ENCODE measurements at regions not wholly inside any gene's neighbourhood (a gene's known extent, or its start where the extent isn't known, plus 50 kb on each side); places are given as distances from the start of the nearest gene placed in this dataset.
A peak's percentile ranks its signal among the peaks of the same experiment; 100 is the strongest.

- H3K36me3 ChIP-seq (ENCODE audit: control insufficient read depth in 2 of 2, insufficient read depth in 2 of 2, low read length in 1 of 2): no peaks in the 10 kb centered on the region
Measured at GRCh38 chr5:98663521-98663920, 109.9 kb upstream of the RGMB start.

DNA sequence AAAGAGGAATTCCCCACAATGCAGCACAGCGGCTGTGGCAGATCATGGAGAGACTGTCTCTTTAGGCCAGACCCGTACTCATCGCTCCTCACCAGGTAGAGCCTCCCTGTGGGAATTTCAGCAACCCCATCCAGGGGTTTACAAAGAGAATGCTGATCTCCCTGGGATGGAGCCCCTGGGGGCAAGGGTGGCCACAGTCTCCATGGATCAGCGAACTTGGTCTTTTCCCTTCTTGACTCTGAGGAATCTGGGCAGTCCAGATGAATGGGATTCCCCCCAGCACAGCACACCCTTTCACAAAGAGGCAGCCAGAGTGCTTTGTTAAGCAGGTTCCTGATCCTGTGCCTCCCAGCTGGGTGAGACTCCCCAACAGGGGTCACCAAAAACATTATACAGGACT lies 108.7 kb upstream of the RGMB start:
- WGBS: 97% methylated on average over 4 of the region's 4 CpGs
- Histone ChIP-seq H3K36me3 (ENCODE audit: control insufficient read depth in 2 of 2, insufficient read depth in 2 of 2, low read length in 1 of 2) (no peaks in the 10 kb centered on the region), H3K9me3 (ENCODE audit: control insufficient read depth in 2 of 2, insufficient read depth in 1 of 2, low read length in 1 of 2) (peaks cover 0 to 30% of the 10 kb centered on the region in 2 donors)

More at GRCh38 chr5:98663521-98663920, 109.9 kb upstream of the RGMB start:
- Histone ChIP-seq H3K4me3 (ENCODE audit: low read length in 2 of 2) (no peak overlapping the region), H3K27me3 (ENCODE audit: control insufficient read depth in 2 of 2, insufficient read depth in 1 of 2, low read length in 1 of 2) (no peaks in the 10 kb centered on the region), H3K9me3 (ENCODE audit: control insufficient read depth in 2 of 2, insufficient read depth in 1 of 2, low read length in 1 of 2) (peaks cover 0 to 25% of the 10 kb centered on the region in 2 donors), H3K27ac (ENCODE audit: low read depth in 1 of 2, low read length in 1 of 2) (no peak overlapping the region), H3K4me1 (ENCODE audit: control insufficient read depth in 2 of 2, insufficient read depth in 2 of 2, low read length in 2 of 2) (no peaks in the 10 kb centered on the region)
- no peak for DNase-seq (ENCODE audit: low read depth in 6 of 9, low spot score in 9 of 9)

GRCh38 chr5:98679963-98680362 lies 93.5 kb upstream of the RGMB start:
- H3K27ac ChIP-seq (ENCODE audit: low read depth in 1 of 2, low read length in 1 of 2): no peak overlapping the region
- no peaks in the 10 kb centered on the region for H3K36me3 ChIP-seq (ENCODE audit: control insufficient read depth in 2 of 2, insufficient read depth in 2 of 2, low read length in 1 of 2)
- H3K4me1 ChIP-seq (ENCODE audit: control insufficient read depth in 2 of 2, insufficient read depth in 2 of 2, low read length in 2 of 2): no peaks in the 10 kb centered on the region
- H3K9me3 ChIP-seq (ENCODE audit: control insufficient read depth in 2 of 2, insufficient read depth in 1 of 2, low read length in 1 of 2): no peaks in the 10 kb centered on the region
- no peaks in the 10 kb centered on the region for H3K27me3 ChIP-seq (ENCODE audit: control insufficient read depth in 2 of 2, insufficient read depth in 1 of 2, low read length in 1 of 2)
- H3K4me3 ChIP-seq (ENCODE audit: low read length in 2 of 2): no peak overlapping the region
- peak in 1 of 9 donors; percentile 7 for DNase-seq (ENCODE audit: low read depth in 6 of 9, low spot score in 9 of 9)
- 48% methylated on average over 4 of the region's 4 CpGs for WGBS

More for the DNA sequence above, 108.7 kb upstream of the RGMB start:
- H3K27me3 ChIP-seq (ENCODE audit: control insufficient read depth in 2 of 2, insufficient read depth in 1 of 2, low read length in 1 of 2): no peaks in the 10 kb centered on the region
- no peak overlapping the region for H3K27ac ChIP-seq (ENCODE audit: low read depth in 1 of 2, low read length in 1 of 2)
- H3K4me1 ChIP-seq (ENCODE audit: control insufficient read depth in 2 of 2, insufficient read depth in 2 of 2, low read length in 2 of 2): no peaks in the 10 kb centered on the region
- H3K4me3 ChIP-seq (ENCODE audit: low read length in 2 of 2): no peak overlapping the region
- no peak for DNase-seq (ENCODE audit: low read depth in 6 of 9, low spot score in 9 of 9)

DNA sequence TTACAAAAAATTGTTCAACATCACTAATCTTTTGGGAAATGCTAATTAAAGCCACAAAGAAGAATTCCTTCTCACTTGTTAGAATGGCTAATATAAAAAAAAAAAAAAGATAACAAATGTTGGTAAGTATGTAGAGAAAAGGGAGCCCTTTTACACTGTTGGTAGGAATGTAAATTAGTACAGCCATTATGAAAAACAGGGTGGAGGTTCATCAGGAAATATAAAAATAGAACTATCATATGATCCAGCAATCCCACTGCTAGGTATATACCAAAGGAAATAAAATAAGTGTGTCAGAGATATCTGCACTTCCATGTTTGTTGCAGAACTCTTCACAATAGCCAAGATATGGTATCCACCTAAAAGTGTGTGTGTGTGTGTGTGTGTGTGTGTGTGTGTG lies 83.5 kb upstream of the RGMB start:
- no peak for DNase-seq (ENCODE audit: low read depth in 6 of 9, low spot score in 9 of 9)
- no peaks in the 10 kb centered on the region for H3K4me1 ChIP-seq (ENCODE audit: control insufficient read depth in 2 of 2, insufficient read depth in 2 of 2, low read length in 2 of 2)
- no peaks in the 10 kb centered on the region for H3K36me3 ChIP-seq (ENCODE audit: control insufficient read depth in 2 of 2, insufficient read depth in 2 of 2, low read length in 1 of 2)
- no peak overlapping the region for H3K27ac ChIP-seq (ENCODE audit: low read depth in 1 of 2, low read length in 1 of 2)
- H3K9me3 ChIP-seq (ENCODE audit: control insufficient read depth in 2 of 2, insufficient read depth in 1 of 2, low read length in 1 of 2): no peaks in the 10 kb centered on the region
- no peak overlapping the region for H3K4me3 ChIP-seq (ENCODE audit: low read length in 2 of 2)
- no peaks in the 10 kb centered on the region for H3K27me3 ChIP-seq (ENCODE audit: control insufficient read depth in 2 of 2, insufficient read depth in 1 of 2, low read length in 1 of 2)

DNA sequence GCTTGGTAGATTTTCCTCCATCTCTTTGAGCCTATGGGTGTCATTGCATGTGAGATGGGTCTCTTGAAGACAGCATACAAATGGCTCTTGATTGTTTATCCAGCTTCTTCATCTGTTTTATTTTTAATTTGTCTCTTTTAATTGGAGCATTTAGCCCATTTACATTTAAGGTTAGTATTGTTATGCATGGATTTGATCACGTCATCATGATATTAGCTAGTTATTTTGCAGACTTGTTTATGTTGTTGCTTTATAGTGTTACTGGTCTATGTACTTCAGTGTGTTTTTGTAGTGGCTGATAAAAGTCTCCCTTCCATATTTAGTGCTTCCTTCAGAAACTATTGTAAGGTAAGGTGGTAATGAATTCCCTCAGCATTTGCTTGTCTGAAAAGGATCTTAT lies 78.6 kb upstream of the RGMB start:
- Histone ChIP-seq H3K4me3 (ENCODE audit: low read length in 2 of 2) (no peak overlapping the region), H3K27me3 (ENCODE audit: control insufficient read depth in 2 of 2, insufficient read depth in 1 of 2, low read length in 1 of 2) (no peaks in the 10 kb centered on the region), H3K4me1 (ENCODE audit: control insufficient read depth in 2 of 2, insufficient read depth in 2 of 2, low read length in 2 of 2) (no peaks in the 10 kb centered on the region), H3K9me3 (ENCODE audit: control insufficient read depth in 2 of 2, insufficient read depth in 1 of 2, low read length in 1 of 2) (peaks cover 1 to 9% of the 10 kb centered on the region in 2 donors), H3K36me3 (ENCODE audit: control insufficient read depth in 2 of 2, insufficient read depth in 2 of 2, low read length in 1 of 2) (no peaks in the 10 kb centered on the region), H3K27ac (ENCODE audit: low read depth in 1 of 2, low read length in 1 of 2) (no peak overlapping the region)
- no peak for DNase-seq (ENCODE audit: low read depth in 6 of 9, low spot score in 9 of 9)
- WGBS: 89% methylated on average over 1 of the region's 1 CpG

GRCh38 chr5:98698359-98698758 lies 75.1 kb upstream of the RGMB start:
- Histone ChIP-seq H3K27me3 (ENCODE audit: control insufficient read depth in 2 of 2, insufficient read depth in 1 of 2, low read length in 1 of 2) (no peaks in the 10 kb centered on the region), H3K9me3 (ENCODE audit: control insufficient read depth in 2 of 2, insufficient read depth in 1 of 2, low read length in 1 of 2) (peaks cover 1 to 23% of the 10 kb centered on the region in 2 donors), H3K4me3 (ENCODE audit: low read length in 2 of 2) (no peak overlapping the region), H3K27ac (ENCODE audit: low read depth in 1 of 2, low read length in 1 of 2) (no peak overlapping the region), H3K36me3 (ENCODE audit: control insufficient read depth in 2 of 2, insufficient read depth in 2 of 2, low read length in 1 of 2) (no peaks in the 10 kb centered on the region), H3K4me1 (ENCODE audit: control insufficient read depth in 2 of 2, insufficient read depth in 2 of 2, low read length in 2 of 2) (no peaks in the 10 kb centered on the region)
- no peak for DNase-seq (ENCODE audit: low read depth in 6 of 9, low spot score in 9 of 9)

GRCh38 chr5:98700730-98701129 lies 72.7 kb upstream of the RGMB start:
- DNase-seq (ENCODE audit: low read depth in 6 of 9, low spot score in 9 of 9): no peak
- Histone ChIP-seq H3K27ac (ENCODE audit: low read depth in 1 of 2, low read length in 1 of 2) (no peak overlapping the region), H3K9me3 (ENCODE audit: control insufficient read depth in 2 of 2, insufficient read depth in 1 of 2, low read length in 1 of 2) (peaks cover 1 to 23% of the 10 kb centered on the region in 2 donors), H3K4me3 (ENCODE audit: low read length in 2 of 2) (no peak overlapping the region), H3K4me1 (ENCODE audit: control insufficient read depth in 2 of 2, insufficient read depth in 2 of 2, low read length in 2 of 2) (no peaks in the 10 kb centered on the region), H3K27me3 (ENCODE audit: control insufficient read depth in 2 of 2, insufficient read depth in 1 of 2, low read length in 1 of 2) (no peaks in the 10 kb centered on the region), H3K36me3 (ENCODE audit: control insufficient read depth in 2 of 2, insufficient read depth in 2 of 2, low read length in 1 of 2) (no peaks in the 10 kb centered on the region)
- 96% methylated on average over 2 of the region's 2 CpGs for WGBS

DNA sequence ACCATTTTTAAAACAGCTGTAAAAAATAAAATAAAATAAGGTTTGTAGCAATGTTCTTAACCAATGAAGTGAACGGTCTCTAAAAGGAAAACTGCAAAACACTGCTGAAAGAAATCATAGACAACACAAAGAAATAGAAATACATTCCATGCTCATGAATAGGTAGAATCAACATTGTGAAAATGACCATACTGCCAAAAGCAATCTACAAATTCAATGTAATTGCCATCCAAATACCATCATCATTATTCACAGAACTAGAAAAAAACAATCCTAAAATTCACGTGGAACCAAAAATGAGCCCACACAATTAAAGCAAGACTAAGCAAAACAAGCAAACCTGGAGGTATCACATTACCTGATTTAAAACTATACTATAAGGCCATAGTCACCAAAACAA lies 67.6 kb upstream of the RGMB start:
- no peak overlapping the region for H3K27ac ChIP-seq (ENCODE audit: low read depth in 1 of 2, low read length in 1 of 2)
- H3K9me3 ChIP-seq (ENCODE audit: control insufficient read depth in 2 of 2, insufficient read depth in 1 of 2, low read length in 1 of 2): peaks cover 0 to 6% of the 10 kb centered on the region in 2 donors
- no peaks in the 10 kb centered on the region for H3K27me3 ChIP-seq (ENCODE audit: control insufficient read depth in 2 of 2, insufficient read depth in 1 of 2, low read length in 1 of 2)
- no peaks in the 10 kb centered on the region for H3K36me3 ChIP-seq (ENCODE audit: control insufficient read depth in 2 of 2, insufficient read depth in 2 of 2, low read length in 1 of 2)
- DNase-seq (ENCODE audit: low read depth in 6 of 9, low spot score in 9 of 9): no peak
- WGBS: 96% methylated on average over 2 of the region's 2 CpGs
- H3K4me1 ChIP-seq (ENCODE audit: control insufficient read depth in 2 of 2, insufficient read depth in 2 of 2, low read length in 2 of 2): no peaks in the 10 kb centered on the region
- no peak overlapping the region for H3K4me3 ChIP-seq (ENCODE audit: low read length in 2 of 2)

- Histone ChIP-seq H3K27ac (ENCODE audit: low read depth in 1 of 2, low read length in 1 of 2) (no peak overlapping the region), H3K36me3 (ENCODE audit: control insufficient read depth in 2 of 2, insufficient read depth in 2 of 2, low read length in 1 of 2) (no peaks in the 10 kb centered on the region), H3K9me3 (ENCODE audit: control insufficient read depth in 2 of 2, insufficient read depth in 1 of 2, low read length in 1 of 2) (no peaks in the 10 kb centered on the region), H3K27me3 (ENCODE audit: control insufficient read depth in 2 of 2, insufficient read depth in 1 of 2, low read length in 1 of 2) (no peaks in the 10 kb centered on the region), H3K4me1 (ENCODE audit: control insufficient read depth in 2 of 2, insufficient read depth in 2 of 2, low read length in 2 of 2) (no peaks in the 10 kb centered on the region), H3K4me3 (ENCODE audit: low read length in 2 of 2) (no peak overlapping the region)
- 95% methylated on average over 1 of the region's 1 CpG for WGBS
- no peak for DNase-seq (ENCODE audit: low read depth in 6 of 9, low spot score in 9 of 9)
Measured at GRCh38 chr5:98709681-98710080, 63.8 kb upstream of the RGMB start.

- Histone ChIP-seq H3K27ac (ENCODE audit: low read depth in 1 of 2, low read length in 1 of 2) (no peak overlapping the region), H3K4me1 (ENCODE audit: control insufficient read depth in 2 of 2, insufficient read depth in 2 of 2, low read length in 2 of 2) (no peaks in the 10 kb centered on the region), H3K36me3 (ENCODE audit: control insufficient read depth in 2 of 2, insufficient read depth in 2 of 2, low read length in 1 of 2) (no peaks in the 10 kb centered on the region), H3K27me3 (ENCODE audit: control insufficient read depth in 2 of 2, insufficient read depth in 1 of 2, low read length in 1 of 2) (no peaks in the 10 kb centered on the region), H3K4me3 (ENCODE audit: low read length in 2 of 2) (no peak overlapping the region), H3K9me3 (ENCODE audit: control insufficient read depth in 2 of 2, insufficient read depth in 1 of 2, low read length in 1 of 2) (peaks cover 0 to 4% of the 10 kb centered on the region in 2 donors)
- no peak for DNase-seq (ENCODE audit: low read depth in 6 of 9, low spot score in 9 of 9)
Measured at GRCh38 chr5:98713027-98713426, 60.4 kb upstream of the RGMB start.

Measured in thymus (tissue), 11 donors.